Hepatocyte (in vitro differentiated cells): ENCODE measurements at regions not wholly inside any gene's neighbourhood (a gene's known extent, or its start where the extent isn't known, plus 50 kb on each side); places are given as distances from the start of the nearest gene placed in this dataset.

ENCODE experiments used
- DNase-seq: peaks from one replicate; pipeline ENCODE4 v3.0.0-alpha.2; 2016; ENCODE audit warnings: low spot score
- H2AFZ ChIP-seq: fragments of 200-600 bp; sonication (generic); 2 replicates; pipeline ENCODE4 v1.6.0; 2016; ENCODE audit warnings: antibody characterized with exemption, mild to moderate bottlenecking
- H3K27ac ChIP-seq: fragments of 200-600 bp; sonication (generic); 2 replicates; pipeline ENCODE4 v1.5.1; 2016; ENCODE audit warnings: mild to moderate bottlenecking
- H3K27me3 ChIP-seq: fragments of 200-600 bp; sonication (generic); 2 replicates; pipeline ENCODE4 v1.6.1; 2016
- H3K36me3 ChIP-seq: fragments of 200-600 bp; sonication (generic); replicated peaks from 2 replicates; pipeline ENCODE4 v1.5.1; 2016; ENCODE audit warnings: low read depth; ENCODE audit not compliant: insufficient read depth
- H3K4me1 ChIP-seq: fragments of 200-600 bp; sonication (generic); 2 replicates; pipeline ENCODE4 v1.5.1; 2016; ENCODE audit warnings: mild to moderate bottlenecking, moderate library complexity; ENCODE audit not compliant: insufficient read depth
- H3K4me2 ChIP-seq: fragments of 200-600 bp; sonication (generic); 2 replicates; pipeline ENCODE4 v1.6.0; 2016
- H3K4me3 ChIP-seq: fragments of 200-600 bp; sonication (generic); 2 replicates; pipeline ENCODE4 v1.5.1; 2016; ENCODE audit warnings: mild to moderate bottlenecking
- H3K79me2 ChIP-seq: fragments of 200-600 bp; sonication (generic); 2 replicates; pipeline ENCODE4 v1.6.0; 2017; ENCODE audit warnings: mild to moderate bottlenecking
- H3K9me2 ChIP-seq: fragments of 200-600 bp; sonication (generic); replicated peaks from 2 replicates; pipeline ENCODE4 v1.6.0; 2017; ENCODE audit warnings: mild to moderate bottlenecking; ENCODE audit not compliant: insufficient read depth
- H3K9me3 ChIP-seq: fragments of 200-600 bp; sonication (generic); 2 replicates; pipeline ENCODE4 v1.5.1; 2016; ENCODE audit warnings: low read depth, mild to moderate bottlenecking
- H4K20me1 ChIP-seq: fragments of 200-600 bp; sonication (generic); 2 replicates; pipeline ENCODE4 v1.6.0; 2016; ENCODE audit warnings: mild to moderate bottlenecking; ENCODE audit not compliant: insufficient read depth, poor library complexity, severe bottlenecking
- EZH2 ChIP-seq: fragments of 200-600 bp; sonication (generic); IDR thresholded peaks from 2 replicates; pipeline ENCODE4 v1.6.1; 2016; ENCODE audit warnings: antibody characterized with exemption, mild to moderate bottlenecking, borderline replicate concordance
- EZH2phosphoT487 ChIP-seq: fragments of 200-600 bp; sonication (generic); IDR thresholded peaks from one replicate; pipeline ENCODE4 v1.6.1; 2018; ENCODE audit warnings: antibody characterized with exemption, mild to moderate bottlenecking, low read depth, moderate library complexity; ENCODE audit not compliant: unreplicated experiment, severe bottlenecking
- WGBS: methylation state at CpG from one replicate; pipeline ENCODE4 v1.1.6; 2016; ENCODE audit warnings: low lambda C conversion rate; ENCODE audit errors: missing lambda C conversion rate; 5-methylcytosine and 5-hydroxymethylcytosine counted together
- TF ChIP-seq, protein P1 (sequence below): fragments of 200-600 bp; sonication (generic); IDR thresholded peaks from 2 replicates; pipeline ENCODE4 v1.5.1; 2016; ENCODE audit warnings: antibody characterized with exemption, mild to moderate bottlenecking; ENCODE audit not compliant: poor library complexity

DNA sequence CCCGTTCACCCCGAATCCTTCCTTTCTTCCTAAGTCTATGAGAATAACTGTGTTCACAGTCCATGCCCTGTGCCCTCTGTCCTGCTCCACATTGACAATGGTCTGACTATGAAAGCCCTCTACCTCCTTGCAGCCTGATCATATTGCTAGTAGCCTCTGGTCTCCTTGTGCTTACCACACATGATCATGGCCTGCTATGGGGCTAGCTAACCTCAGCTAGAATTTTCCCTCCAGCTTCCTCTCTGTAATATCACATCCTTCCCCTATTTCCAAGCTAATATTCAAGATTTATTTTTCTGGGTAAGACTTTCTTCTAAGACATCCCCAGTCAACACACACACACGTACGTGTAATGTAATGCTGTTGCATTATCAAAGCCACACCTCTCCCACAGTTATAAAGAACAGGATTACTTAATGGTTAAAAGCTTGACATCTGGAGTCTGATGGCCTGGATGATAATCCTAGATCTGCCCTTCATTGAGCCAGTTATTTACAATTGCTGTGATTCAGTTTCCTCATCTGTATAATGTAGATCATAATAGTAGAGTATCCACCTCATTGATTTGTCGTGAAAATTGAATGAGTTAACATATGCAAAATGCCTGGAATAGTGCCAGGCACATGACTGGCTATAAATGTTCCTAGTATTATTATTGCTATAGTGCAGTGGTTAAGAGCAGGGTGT is 214.4 kb upstream of the BLID start:
- no peaks in the 10 kb centered on the region for H3K79me2 ChIP-seq
- DNase-seq: no peak
- H4K20me1 ChIP-seq: no peaks in the 10 kb centered on the region
- H3K4me3 ChIP-seq: no peak overlapping the region
- no peaks in the 10 kb centered on the region for H3K9me2 ChIP-seq
- TF ChIP-seq EZH2phosphoT487 (no peak), EZH2 (no peak)
- TF ChIP-seq, protein P1, sequence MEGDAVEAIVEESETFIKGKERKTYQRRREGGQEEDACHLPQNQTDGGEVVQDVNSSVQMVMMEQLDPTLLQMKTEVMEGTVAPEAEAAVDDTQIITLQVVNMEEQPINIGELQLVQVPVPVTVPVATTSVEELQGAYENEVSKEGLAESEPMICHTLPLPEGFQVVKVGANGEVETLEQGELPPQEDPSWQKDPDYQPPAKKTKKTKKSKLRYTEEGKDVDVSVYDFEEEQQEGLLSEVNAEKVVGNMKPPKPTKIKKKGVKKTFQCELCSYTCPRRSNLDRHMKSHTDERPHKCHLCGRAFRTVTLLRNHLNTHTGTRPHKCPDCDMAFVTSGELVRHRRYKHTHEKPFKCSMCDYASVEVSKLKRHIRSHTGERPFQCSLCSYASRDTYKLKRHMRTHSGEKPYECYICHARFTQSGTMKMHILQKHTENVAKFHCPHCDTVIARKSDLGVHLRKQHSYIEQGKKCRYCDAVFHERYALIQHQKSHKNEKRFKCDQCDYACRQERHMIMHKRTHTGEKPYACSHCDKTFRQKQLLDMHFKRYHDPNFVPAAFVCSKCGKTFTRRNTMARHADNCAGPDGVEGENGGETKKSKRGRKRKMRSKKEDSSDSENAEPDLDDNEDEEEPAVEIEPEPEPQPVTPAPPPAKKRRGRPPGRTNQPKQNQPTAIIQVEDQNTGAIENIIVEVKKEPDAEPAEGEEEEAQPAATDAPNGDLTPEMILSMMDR: no peak
- no peaks in the 10 kb centered on the region for H3K9me3 ChIP-seq
- 86% methylated on average over 5 of the region's 5 CpGs for WGBS
- no peak overlapping the region for H3K4me2 ChIP-seq
- no peaks in the 10 kb centered on the region for H3K27me3 ChIP-seq
- no peak overlapping the region for H3K27ac ChIP-seq
- no peaks in the 10 kb centered on the region for H3K4me1 ChIP-seq
- no peak overlapping the region for H2AFZ ChIP-seq
- H3K36me3 ChIP-seq: no peaks in the 10 kb centered on the region

DNA sequence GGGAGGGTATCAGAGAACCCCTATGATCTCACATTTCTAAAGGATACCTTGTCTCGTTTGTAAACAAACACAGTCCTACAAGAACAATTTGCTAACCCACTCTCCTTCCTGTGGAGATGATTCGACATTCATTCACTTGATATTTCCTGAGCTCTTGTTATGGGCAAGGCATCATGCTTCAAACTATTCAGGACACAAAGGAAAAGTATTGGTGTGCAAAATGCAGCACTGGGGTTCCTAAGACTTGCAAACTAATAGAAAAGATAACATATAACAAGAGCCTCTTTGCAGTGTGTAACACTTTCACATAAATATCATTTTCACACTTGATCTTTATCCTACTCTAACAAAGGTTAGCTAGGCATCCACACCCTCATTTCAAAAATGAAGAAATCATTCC is 211.5 kb upstream of the BLID start:
- no peaks in the 10 kb centered on the region for H3K4me1 ChIP-seq
- H3K9me3 ChIP-seq: no peaks in the 10 kb centered on the region
- TF ChIP-seq EZH2phosphoT487: no peak
- TF ChIP-seq EZH2: no peak
- TF ChIP-seq, protein P1: no peak
- H4K20me1 ChIP-seq: no peaks in the 10 kb centered on the region
- no peaks in the 10 kb centered on the region for H3K9me2 ChIP-seq
- no peaks in the 10 kb centered on the region for H3K27me3 ChIP-seq
- no peak for DNase-seq
- no peak overlapping the region for H3K27ac ChIP-seq
- no peaks in the 10 kb centered on the region for H3K79me2 ChIP-seq
- H3K4me3 ChIP-seq: no peak overlapping the region
- no peaks in the 10 kb centered on the region for H3K36me3 ChIP-seq
- no peak overlapping the region for H2AFZ ChIP-seq
- no peak overlapping the region for H3K4me2 ChIP-seq
- 41% methylated on average over 2 of the region's 2 CpGs for WGBS

GRCh38 chr11:122323754-122324421 is 207.9 kb upstream of the BLID start:
- Histone ChIP-seq H4K20me1 (no peaks in the 10 kb centered on the region), H3K4me1 (peaks cover 8% of the 10 kb centered on the region), H3K9me2 (no peaks in the 10 kb centered on the region), H2AFZ (no peak overlapping the region), H3K4me2 (no peak overlapping the region), H3K4me3 (no peak overlapping the region), H3K79me2 (no peaks in the 10 kb centered on the region), H3K9me3 (no peaks in the 10 kb centered on the region), H3K36me3 (no peaks in the 10 kb centered on the region), H3K27me3 (no peaks in the 10 kb centered on the region), H3K27ac (no peak overlapping the region)
- DNase-seq: no peak
- TF ChIP-seq EZH2: no peak
- no peak for TF ChIP-seq EZH2phosphoT487
- TF ChIP-seq, protein P1: no peak
- WGBS: 75% methylated on average over 7 of the region's 7 CpGs
